HUES6 (cell line): ENCODE measurements at regions not wholly inside any gene's neighbourhood (a gene's known extent, or its start where the extent isn't known, plus 50 kb on each side); places are given as distances from the start of the nearest gene placed in this dataset.
"Not testable (repeated sequence)": the region's sequence is repeated elsewhere in the genome, so short reads cannot be mapped to it uniquely, and the experiment has no call there.

Experiments used
- H3K27ac ChIP-seq: 2 replicates; pipeline ENCODE4 v1.7.0; 2013; ENCODE audit warnings: low read depth, mild to moderate bottlenecking, low read length, inconsistent platforms
- H3K27me3 ChIP-seq: 2 replicates; pipeline ENCODE4 v1.6.1; 2013; ENCODE audit warnings: low read length; ENCODE audit not compliant: control insufficient read depth, insufficient read depth
- H3K36me3 ChIP-seq: 2 replicates; pipeline ENCODE4 v1.6.1; 2013; ENCODE audit warnings: low read length; ENCODE audit not compliant: control insufficient read depth, insufficient read depth
- H3K4me1 ChIP-seq: 2 replicates; pipeline ENCODE4 v1.6.1; 2013; ENCODE audit warnings: low read length; ENCODE audit not compliant: control insufficient read depth, insufficient read depth
- H3K4me3 ChIP-seq: 2 replicates; pipeline ENCODE4 v1.5.1; 2013; ENCODE audit warnings: low read depth, low read length
- H3K9ac ChIP-seq: one replicate; pipeline ENCODE4 v1.6.1; 2013; ENCODE audit warnings: mild to moderate bottlenecking, low read length
- H3K9me3 ChIP-seq: 2 replicates; pipeline ENCODE4 v1.6.1; 2013; ENCODE audit warnings: low read depth, low read length; ENCODE audit not compliant: control insufficient read depth, insufficient read depth

- Histone ChIP-seq H3K9ac (no peak overlapping the region), H3K27ac (no peak overlapping the region), H3K4me1 (no peaks in the 10 kb centered on the region), H3K9me3 (no peaks in the 10 kb centered on the region), H3K4me3 (no peak overlapping the region), H3K36me3 (no peaks in the 10 kb centered on the region), H3K27me3 (no peaks in the 10 kb centered on the region)
These were observed 441.1 kb downstream of the PCNX1 start for GRCh38 chr14:71348394-71348793.

- Histone ChIP-seq H3K27ac (no peak overlapping the region), H3K27me3 (no peaks in the 10 kb centered on the region), H3K9me3 (no peaks in the 10 kb centered on the region), H3K4me1 (no peaks in the 10 kb centered on the region), H3K9ac (no peak overlapping the region), H3K36me3 (no peaks in the 10 kb centered on the region), H3K4me3 (no peak overlapping the region)
These were observed 441.6 kb downstream of the PCNX1 start for GRCh38 chr14:71348817-71349216.

- no peaks in the 10 kb centered on the region for H3K36me3 ChIP-seq
- H3K4me1 ChIP-seq: peaks cover 9% of the 10 kb centered on the region
- H3K9me3 ChIP-seq: 0 out of 2 replicates have a peak, but pooled peaks cover 3% of the 10 kb centered on the region
- no peak overlapping the region for H3K4me3 ChIP-seq
- no peak overlapping the region for H3K27ac ChIP-seq
- H3K9ac ChIP-seq: no peak overlapping the region
- no peaks in the 10 kb centered on the region for H3K27me3 ChIP-seq
These were observed 446.9 kb downstream of the PCNX1 start for GRCh38 chr14:71354142-71354541.

GRCh38 chr14:71354801-71355200 is 447.5 kb downstream of the PCNX1 start:
- 0 out of 2 replicates have a peak, but pooled peaks cover 3% of the 10 kb centered on the region for H3K9me3 ChIP-seq
- H3K27me3 ChIP-seq: no peaks in the 10 kb centered on the region
- no peaks in the 10 kb centered on the region for H3K36me3 ChIP-seq
- H3K9ac ChIP-seq: no peak overlapping the region
- no peak overlapping the region for H3K4me3 ChIP-seq
- H3K4me1 ChIP-seq: peaks cover 9% of the 10 kb centered on the region
- H3K27ac ChIP-seq: no peak overlapping the region

GRCh38 chr14:71355324-71356201 is 448.3 kb downstream of the PCNX1 start:
- H3K27ac ChIP-seq: no peak overlapping the region
- H3K27me3 ChIP-seq: no peaks in the 10 kb centered on the region
- H3K9me3 ChIP-seq: 0 out of 2 replicates have a peak, but pooled peaks cover 3% of the 10 kb centered on the region
- no peak overlapping the region for H3K9ac ChIP-seq
- H3K4me3 ChIP-seq: no peak overlapping the region
- no peaks in the 10 kb centered on the region for H3K36me3 ChIP-seq
- peaks cover 9% of the 10 kb centered on the region for H3K4me1 ChIP-seq

- H3K9ac ChIP-seq: no peak overlapping the region
These were observed 451.1 kb downstream of the PCNX1 start for GRCh38 chr14:71358209-71358931.

GRCh38 chr14:71358932-71359421 is 451.7 kb downstream of the PCNX1 start:
- H3K9ac ChIP-seq, H3K9me3 ChIP-seq, H3K27me3 ChIP-seq, H3K36me3 ChIP-seq, H3K27ac ChIP-seq, H3K4me3 ChIP-seq: not testable (repeated sequence)
- peaks cover 19% of the 10 kb centered on the region for H3K4me1 ChIP-seq

More at GRCh38 chr14:71358209-71358931, 451.1 kb downstream of the PCNX1 start:
- no peak overlapping the region for H3K4me3 ChIP-seq
- H3K9me3 ChIP-seq: 0 out of 2 replicates have a peak, but pooled peaks cover 3% of the 10 kb centered on the region
- no peaks in the 10 kb centered on the region for H3K36me3 ChIP-seq
- peaks cover 19% of the 10 kb centered on the region for H3K4me1 ChIP-seq
- no peaks in the 10 kb centered on the region for H3K27me3 ChIP-seq
- no peak overlapping the region for H3K27ac ChIP-seq

GRCh38 chr14:71359823-71360222 is 452.6 kb downstream of the PCNX1 start:
- Histone ChIP-seq H3K9me3 (0 out of 2 replicates have a peak, but pooled peaks cover 3% of the 10 kb centered on the region), H3K4me1 (peaks cover 16% of the 10 kb centered on the region; the same call in 1 of the 2 replicates), H3K27me3 (no peaks in the 10 kb centered on the region), H3K27ac (no peak overlapping the region), H3K36me3 (no peaks in the 10 kb centered on the region), H3K4me3 (no peak overlapping the region), H3K9ac (no peak overlapping the region)

- no peaks in the 10 kb centered on the region for H3K27me3 ChIP-seq
- peaks cover 9% of the 10 kb centered on the region; the same call in 1 of the 2 replicates for H3K4me1 ChIP-seq
- H3K9ac ChIP-seq: no peak overlapping the region
- H3K36me3 ChIP-seq: no peaks in the 10 kb centered on the region
- 0 out of 2 replicates have a peak, but pooled peaks cover 3% of the 10 kb centered on the region for H3K9me3 ChIP-seq
- H3K27ac ChIP-seq: no peak overlapping the region
- H3K4me3 ChIP-seq: no peak overlapping the region
These were observed 454.1 kb downstream of the PCNX1 start for GRCh38 chr14:71361336-71361735.

GRCh38 chr14:71361874-71362273 is 454.6 kb downstream of the PCNX1 start:
- H3K4me3 ChIP-seq: no peak overlapping the region
- H3K36me3 ChIP-seq: no peaks in the 10 kb centered on the region
- no peak overlapping the region for H3K9ac ChIP-seq
- H3K27me3 ChIP-seq: no peaks in the 10 kb centered on the region
- no peak overlapping the region for H3K27ac ChIP-seq
- 0 out of 2 replicates have a peak, but pooled peaks cover 3% of the 10 kb centered on the region for H3K9me3 ChIP-seq
- peaks cover 9% of the 10 kb centered on the region; the same call in 1 of the 2 replicates for H3K4me1 ChIP-seq
